HEK293 (cell line): ENCODE measurements at regions not wholly inside any gene's neighbourhood (a gene's known extent, or its start where the extent isn't known, plus 50 kb on each side); places are given as distances from the start of the nearest gene placed in this dataset.

ENCODE experiments used
- EGR2 ChIP-seq: fragments of 450-650 bp; formaldehyde crosslinking; IDR thresholded peaks from 2 replicates; pipeline ENCODE4 v1.5.1; 2016; ENCODE audit warnings: low read depth, missing biosample characterization, missing genetic modification characterization
- GLIS1 ChIP-seq: fragments of 450-650 bp; formaldehyde crosslinking; IDR thresholded peaks from 2 replicates; pipeline ENCODE4 v1.5.1; 2016; ENCODE audit warnings: missing biosample characterization, missing genetic modification characterization
- KLF8 ChIP-seq: fragments of 450-650 bp; formaldehyde crosslinking; IDR thresholded peaks from 2 replicates; pipeline ENCODE4 v1.5.1; 2016; ENCODE audit warnings: missing biosample characterization, missing genetic modification characterization
- PATZ1 ChIP-seq: fragments of 450-650 bp; formaldehyde crosslinking; IDR thresholded peaks from 2 replicates; pipeline ENCODE4 v1.5.1; 2016; ENCODE audit warnings: missing biosample characterization, missing genetic modification characterization
- PRDM1 ChIP-seq: fragments of 450-650 bp; formaldehyde crosslinking; IDR thresholded peaks from 2 replicates; pipeline ENCODE4; 2016; ENCODE audit warnings: missing biosample characterization, missing genetic modification characterization
- PRDM4 ChIP-seq: fragments of 450-650 bp; formaldehyde crosslinking; IDR thresholded peaks from 2 replicates; pipeline ENCODE4 v1.5.1; 2017; ENCODE audit warnings: missing biosample characterization, missing genetic modification characterization
- REST ChIP-seq: fragments of 450-650 bp; formaldehyde crosslinking; IDR thresholded peaks from 2 replicates; pipeline ENCODE4 v1.5.1; 2016; ENCODE audit warnings: missing biosample characterization, missing genetic modification characterization
- TCF7L2 ChIP-seq: IDR thresholded peaks from 2 replicates; pipeline ENCODE4 v1.6.1; 2011; ENCODE audit warnings: low read depth, mild to moderate bottlenecking, inconsistent platforms, low read length, moderate library complexity, borderline replicate concordance
- TRIM28 ChIP-seq: IDR thresholded peaks from 2 replicates; pipeline ENCODE4 v1.6.1; 2011; ENCODE audit warnings: low read length, control low read depth, borderline replicate concordance
- WT1 ChIP-seq: fragments of 450-650 bp; formaldehyde crosslinking; IDR thresholded peaks from 2 replicates; pipeline ENCODE4 v1.5.1; 2016; ENCODE audit warnings: missing biosample characterization, missing genetic modification characterization
- YY1 ChIP-seq: fragments of 450-650 bp; formaldehyde crosslinking; IDR thresholded peaks from 2 replicates; pipeline ENCODE4 v1.5.1; 2018; ENCODE audit warnings: missing biosample characterization, missing genetic modification characterization
- ZBTB21 ChIP-seq: fragments of 450-650 bp; formaldehyde crosslinking; IDR thresholded peaks from 2 replicates; pipeline ENCODE4 v1.5.1; 2017; ENCODE audit warnings: missing biosample characterization, missing genetic modification characterization
- ZNF169 ChIP-seq: fragments of 450-650 bp; formaldehyde crosslinking; IDR thresholded peaks from 2 replicates; pipeline ENCODE4 v1.5.1; 2016; ENCODE audit warnings: missing biosample characterization, missing genetic modification characterization
- ZNF18 ChIP-seq: fragments of 450-650 bp; formaldehyde crosslinking; IDR thresholded peaks from 2 replicates; pipeline ENCODE4 v1.5.1; 2016; ENCODE audit warnings: missing biosample characterization, missing genetic modification characterization
- ZNF266 ChIP-seq: fragments of 450-650 bp; formaldehyde crosslinking; IDR thresholded peaks from 2 replicates; pipeline ENCODE4 v1.5.1; 2016; ENCODE audit warnings: missing biosample characterization, missing genetic modification characterization, low read depth
- ZNF311 ChIP-seq: fragments of 450-650 bp; formaldehyde crosslinking; IDR thresholded peaks from 2 replicates; pipeline ENCODE4 v1.5.1; 2017; ENCODE audit warnings: missing biosample characterization, missing genetic modification characterization, borderline replicate concordance
- ZNF391 ChIP-seq: fragments of 450-650 bp; formaldehyde crosslinking; IDR thresholded peaks from 2 replicates; pipeline ENCODE4 v1.5.1; 2016; ENCODE audit warnings: low read depth, missing biosample characterization, missing genetic modification characterization, borderline replicate concordance
- ZNF416 ChIP-seq: fragments of 450-650 bp; formaldehyde crosslinking; IDR thresholded peaks from 2 replicates; pipeline ENCODE4 v1.5.1; 2016; ENCODE audit warnings: missing biosample characterization, missing genetic modification characterization
- ZNF48 ChIP-seq: fragments of 450-650 bp; formaldehyde crosslinking; IDR thresholded peaks from 2 replicates; pipeline ENCODE4 v1.5.1; 2016; ENCODE audit warnings: missing biosample characterization, missing genetic modification characterization
- ZNF621 ChIP-seq: fragments of 450-650 bp; formaldehyde crosslinking; IDR thresholded peaks from 2 replicates; pipeline ENCODE4 v1.5.1; 2017; ENCODE audit warnings: missing biosample characterization, missing genetic modification characterization
- ZNF629 ChIP-seq: fragments of 450-650 bp; formaldehyde crosslinking; IDR thresholded peaks from 2 replicates; pipeline ENCODE4 v1.5.1; 2017; ENCODE audit warnings: missing biosample characterization, missing genetic modification characterization
- TF ChIP-seq, protein P1 (sequence below): fragments of 450-650 bp; formaldehyde crosslinking; IDR thresholded peaks from 2 replicates; pipeline ENCODE4 v1.5.1; 2016; ENCODE audit warnings: missing biosample characterization, missing genetic modification characterization
- TF ChIP-seq, protein P2 (sequence below): fragments of 450-650 bp; formaldehyde crosslinking; IDR thresholded peaks from 2 replicates; pipeline ENCODE4 v1.5.1; 2016; ENCODE audit warnings: missing biosample characterization, missing genetic modification characterization
- TF ChIP-seq, protein P3 (sequence below): fragments of 450-650 bp; formaldehyde crosslinking; IDR thresholded peaks from 2 replicates; pipeline ENCODE4 v1.5.1; 2016; ENCODE audit warnings: missing biosample characterization, missing genetic modification characterization, low read depth

- TF ChIP-seq TCF7L2, result peak; percentile 84; the same call in 1 of the 2 replicates
- TF ChIP-seq TRIM28, result peak; percentile 39; the same call in 1 of the 2 replicates
- TF ChIP-seq, protein P1, sequence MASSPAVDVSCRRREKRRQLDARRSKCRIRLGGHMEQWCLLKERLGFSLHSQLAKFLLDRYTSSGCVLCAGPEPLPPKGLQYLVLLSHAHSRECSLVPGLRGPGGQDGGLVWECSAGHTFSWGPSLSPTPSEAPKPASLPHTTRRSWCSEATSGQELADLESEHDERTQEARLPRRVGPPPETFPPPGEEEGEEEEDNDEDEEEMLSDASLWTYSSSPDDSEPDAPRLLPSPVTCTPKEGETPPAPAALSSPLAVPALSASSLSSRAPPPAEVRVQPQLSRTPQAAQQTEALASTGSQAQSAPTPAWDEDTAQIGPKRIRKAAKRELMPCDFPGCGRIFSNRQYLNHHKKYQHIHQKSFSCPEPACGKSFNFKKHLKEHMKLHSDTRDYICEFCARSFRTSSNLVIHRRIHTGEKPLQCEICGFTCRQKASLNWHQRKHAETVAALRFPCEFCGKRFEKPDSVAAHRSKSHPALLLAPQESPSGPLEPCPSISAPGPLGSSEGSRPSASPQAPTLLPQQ (tag by site-specific recombination), result 0 out of 2 replicates have a peak, but pooled peaks have one; percentile 9
- TF ChIP-seq ZNF266, result no peak
- no peak for TF ChIP-seq ZNF621 (tag by site-specific recombination)
- peak; percentile 44 for TF ChIP-seq ZNF629 (tag by site-specific recombination)
- TF ChIP-seq ZNF169, result no peak
- no peak for TF ChIP-seq ZNF311
- TF ChIP-seq, protein P2, sequence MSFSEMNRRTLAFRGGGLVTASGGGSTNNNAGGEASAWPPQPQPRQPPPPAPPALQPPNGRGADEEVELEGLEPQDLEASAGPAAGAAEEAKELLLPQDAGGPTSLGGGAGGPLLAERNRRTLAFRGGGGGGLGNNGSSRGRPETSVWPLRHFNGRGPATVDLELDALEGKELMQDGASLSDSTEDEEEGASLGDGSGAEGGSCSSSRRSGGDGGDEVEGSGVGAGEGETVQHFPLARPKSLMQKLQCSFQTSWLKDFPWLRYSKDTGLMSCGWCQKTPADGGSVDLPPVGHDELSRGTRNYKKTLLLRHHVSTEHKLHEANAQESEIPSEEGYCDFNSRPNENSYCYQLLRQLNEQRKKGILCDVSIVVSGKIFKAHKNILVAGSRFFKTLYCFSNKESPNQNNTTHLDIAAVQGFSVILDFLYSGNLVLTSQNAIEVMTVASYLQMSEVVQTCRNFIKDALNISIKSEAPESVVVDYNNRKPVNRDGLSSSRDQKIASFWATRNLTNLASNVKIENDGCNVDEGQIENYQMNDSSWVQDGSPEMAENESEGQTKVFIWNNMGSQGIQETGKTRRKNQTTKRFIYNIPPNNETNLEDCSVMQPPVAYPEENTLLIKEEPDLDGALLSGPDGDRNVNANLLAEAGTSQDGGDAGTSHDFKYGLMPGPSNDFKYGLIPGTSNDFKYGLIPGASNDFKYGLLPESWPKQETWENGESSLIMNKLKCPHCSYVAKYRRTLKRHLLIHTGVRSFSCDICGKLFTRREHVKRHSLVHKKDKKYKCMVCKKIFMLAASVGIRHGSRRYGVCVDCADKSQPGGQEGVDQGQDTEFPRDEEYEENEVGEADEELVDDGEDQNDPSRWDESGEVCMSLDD, result no peak
- no peak for TF ChIP-seq ZNF416 (tag by site-specific recombination)
- no peak for TF ChIP-seq ZNF391 (tag by site-specific recombination)
- no peak for TF ChIP-seq GLIS1 (tag by site-specific recombination)
- TF ChIP-seq WT1 (tag by site-specific recombination), result no peak
- TF ChIP-seq ZBTB21, result no peak
- no peak for TF ChIP-seq REST
- TF ChIP-seq PRDM4 (tag by site-specific recombination), result no peak
- TF ChIP-seq KLF8 (tag by site-specific recombination), result no peak
- peak; percentile 25; the same call in 1 of the 2 replicates for TF ChIP-seq PRDM1 (tag by site-specific recombination)
- no peak for TF ChIP-seq YY1 (tag by site-specific recombination)
- TF ChIP-seq ZNF48 (tag by site-specific recombination), result no peak
- TF ChIP-seq PATZ1 (tag by site-specific recombination), result no peak
- 0 out of 2 replicates have a peak, but pooled peaks have one; percentile 13 for TF ChIP-seq EGR2 (tag by site-specific recombination)
- no peak for TF ChIP-seq ZNF18 (tag by site-specific recombination)
- TF ChIP-seq, protein P3, sequence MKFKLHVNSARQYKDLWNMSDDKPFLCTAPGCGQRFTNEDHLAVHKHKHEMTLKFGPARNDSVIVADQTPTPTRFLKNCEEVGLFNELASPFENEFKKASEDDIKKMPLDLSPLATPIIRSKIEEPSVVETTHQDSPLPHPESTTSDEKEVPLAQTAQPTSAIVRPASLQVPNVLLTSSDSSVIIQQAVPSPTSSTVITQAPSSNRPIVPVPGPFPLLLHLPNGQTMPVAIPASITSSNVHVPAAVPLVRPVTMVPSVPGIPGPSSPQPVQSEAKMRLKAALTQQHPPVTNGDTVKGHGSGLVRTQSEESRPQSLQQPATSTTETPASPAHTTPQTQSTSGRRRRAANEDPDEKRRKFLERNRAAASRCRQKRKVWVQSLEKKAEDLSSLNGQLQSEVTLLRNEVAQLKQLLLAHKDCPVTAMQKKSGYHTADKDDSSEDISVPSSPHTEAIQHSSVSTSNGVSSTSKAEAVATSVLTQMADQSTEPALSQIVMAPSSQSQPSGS (tag by site-specific recombination), result no peak
These were observed 133.5 kb upstream of the CADM1 start (continued) for GRCh38 chr11:115637599-115638241.
